ENCODE measurements at regions not wholly inside any gene's neighbourhood (a gene's known extent, or its start where the extent isn't known, plus 50 kb on each side); places are given as distances from the start of the nearest gene placed in this dataset.

DNA sequence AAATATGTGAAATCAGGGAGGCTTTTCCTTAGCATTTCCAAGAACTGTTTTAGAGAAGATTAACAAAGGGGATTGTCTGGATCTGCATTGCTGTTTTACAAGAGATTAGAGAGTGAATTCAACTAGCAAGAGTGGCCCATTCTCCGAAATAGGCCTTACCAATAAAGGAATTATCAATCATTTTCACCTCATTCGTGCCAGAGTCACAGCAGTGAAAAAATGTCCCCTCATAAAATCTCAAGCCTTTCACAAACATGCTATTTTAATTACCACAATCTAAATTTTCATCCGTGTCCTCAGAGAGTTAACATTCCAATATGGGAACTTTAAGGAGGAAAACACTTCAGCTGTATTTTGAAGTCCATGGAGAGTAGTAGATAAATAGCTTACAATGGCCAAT lies 979.6 kb downstream of the RPA4 start:
- no peak for DNase-seq
- Mint-ChIP-seq H3K9me3 (no peaks in the 10 kb centered on the region), H3K4me1 (peaks cover 11% of the 10 kb centered on the region), H3K27me3 (ENCODE audit: insufficient read depth) (peaks cover under 1% of the 10 kb centered on the region), H3K4me3 (no peak overlapping the region), H3K27ac (no peak overlapping the region), H3K36me3 (ENCODE audit: low read depth) (no peaks in the 10 kb centered on the region)
- no peak overlapping the region for H3K27ac ChIP-seq (ENCODE audit: low read depth, low read length)
- WGBS, 2 experiments (ENCODE audit: insufficient coverage in 1 of 2, insufficient read length in 1 of 2): 88 to 100% methylated on average over 1 to 3 of the region's 3 CpGs
- H3K27me3 ChIP-seq (ENCODE audit: control insufficient read depth, insufficient read depth, low read length, poor library complexity, severe bottlenecking): no peaks in the 10 kb centered on the region
- H3K36me3 ChIP-seq (ENCODE audit: control insufficient read depth, insufficient read depth, low read length): no peaks in the 10 kb centered on the region
- no peaks in the 10 kb centered on the region for H3K9me3 ChIP-seq (ENCODE audit: control insufficient read depth, low read length)
- no peak overlapping the region for H3K9ac ChIP-seq (ENCODE audit: extremely low read depth, low read length, poor library complexity, severe bottlenecking)
- no peak for TF ChIP-seq CTCF (conservative IDR thresholded peaks at IDR 0.05)
- no peaks in the 10 kb centered on the region for H3K4me1 ChIP-seq (ENCODE audit: control insufficient read depth, insufficient read depth, low read length)
- no peak overlapping the region for H3K4me3 ChIP-seq (ENCODE audit: low read length)

DNA sequence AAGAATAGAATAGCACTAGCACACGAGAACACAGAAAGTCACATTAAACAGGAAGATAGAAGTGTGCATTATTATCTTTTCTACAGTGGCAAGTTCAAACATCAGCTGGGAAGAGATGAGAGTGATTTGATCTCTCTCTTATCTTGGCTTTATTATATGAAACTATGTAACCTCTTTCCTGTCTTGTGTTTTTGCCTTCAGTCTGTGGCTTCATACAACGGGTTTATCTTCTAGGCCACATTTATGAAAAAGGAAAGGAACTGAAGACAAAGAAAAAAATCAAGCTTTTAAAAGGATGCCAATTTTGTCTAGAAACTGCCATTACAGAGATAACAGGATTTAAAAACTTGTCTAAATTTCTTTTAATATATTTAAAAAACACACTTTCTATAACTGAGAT lies 983.6 kb downstream of the RPA4 start:
- Mint-ChIP-seq H3K36me3 (ENCODE audit: low read depth) (no peaks in the 10 kb centered on the region), H3K4me3 (no peak overlapping the region)

GRCh38 chrX:97876697-97877407 lies 993.1 kb downstream of the RPA4 start:
- Histone ChIP-seq H3K9ac (ENCODE audit: extremely low read depth, low read length, poor library complexity, severe bottlenecking) (no peak overlapping the region), H3K27ac (ENCODE audit: low read depth, low read length) (no peak overlapping the region), H3K36me3 (ENCODE audit: control insufficient read depth, insufficient read depth, low read length) (no peaks in the 10 kb centered on the region), H3K9me3 (ENCODE audit: control insufficient read depth, low read length) (no peaks in the 10 kb centered on the region), H3K4me1 (ENCODE audit: control insufficient read depth, insufficient read depth, low read length) (no peaks in the 10 kb centered on the region), H3K4me3 (ENCODE audit: low read length) (no peak overlapping the region), H3K27me3 (ENCODE audit: control insufficient read depth, insufficient read depth, low read length, poor library complexity, severe bottlenecking) (no peaks in the 10 kb centered on the region)
- Mint-ChIP-seq H3K4me1 (peaks cover 6% of the 10 kb centered on the region), H3K9me3 (no peaks in the 10 kb centered on the region), H3K27me3 (ENCODE audit: insufficient read depth) (no peaks in the 10 kb centered on the region), H3K4me3 (no peak overlapping the region), H3K27ac (no peak overlapping the region), H3K36me3 (ENCODE audit: low read depth) (no peaks in the 10 kb centered on the region)
- no peak for DNase-seq
- 100% methylated on average over 2 of the region's 2 CpGs; no CpG with 5 or more reads in 1 of the 2 experiments for WGBS, 2 experiments (ENCODE audit: insufficient coverage in 1 of 2, insufficient read length in 1 of 2)
- no peak for TF ChIP-seq CTCF (conservative IDR thresholded peaks at IDR 0.05)

More for the DNA sequence above, 983.6 kb downstream of the RPA4 start:
- no peak for DNase-seq
- no peak for TF ChIP-seq CTCF (conservative IDR thresholded peaks at IDR 0.05)
- H3K9me3 ChIP-seq (ENCODE audit: control insufficient read depth, low read length): no peaks in the 10 kb centered on the region
- WGBS, 2 experiments (ENCODE audit: insufficient coverage in 1 of 2, insufficient read length in 1 of 2): 95 to 100% methylated on average over 1 to 2 of the region's 2 CpGs
- H3K9ac ChIP-seq (ENCODE audit: extremely low read depth, low read length, poor library complexity, severe bottlenecking): no peak overlapping the region
- H3K36me3 ChIP-seq (ENCODE audit: control insufficient read depth, insufficient read depth, low read length): no peaks in the 10 kb centered on the region
- no peaks in the 10 kb centered on the region for H3K4me1 ChIP-seq (ENCODE audit: control insufficient read depth, insufficient read depth, low read length)
- no peak overlapping the region for H3K27ac ChIP-seq (ENCODE audit: low read depth, low read length)
- H3K27me3 ChIP-seq (ENCODE audit: control insufficient read depth, insufficient read depth, low read length, poor library complexity, severe bottlenecking): no peaks in the 10 kb centered on the region
- H3K4me3 ChIP-seq (ENCODE audit: low read length): no peak overlapping the region
- peaks cover 11% of the 10 kb centered on the region for H3K4me1 Mint-ChIP-seq
- H3K9me3 Mint-ChIP-seq: no peaks in the 10 kb centered on the region
- no peak overlapping the region for H3K27ac Mint-ChIP-seq
- H3K27me3 Mint-ChIP-seq (ENCODE audit: insufficient read depth): peaks cover 2% of the 10 kb centered on the region

Measured in endodermal cell (in vitro differentiated cells).